ENCODE measurements at regions not wholly inside any gene's neighbourhood (a gene's known extent, or its start where the extent isn't known, plus 50 kb on each side); places are given as distances from the start of the nearest gene placed in this dataset.
"Not testable (repeated sequence)": the region's sequence is repeated elsewhere in the genome, so short reads cannot be mapped to it uniquely, and the experiment has no call there.

- not testable (repeated sequence) for DNase-seq (ENCODE audit: low spot score)
Observed at GRCh38 chr15:20306497-20307106, 235.0 kb downstream of the GOLGA6L6 start.

GRCh38 chr15:20305912-20306311, 235.7 kb downstream of the GOLGA6L6 start:
- not testable (repeated sequence) for DNase-seq (ENCODE audit: low spot score)

- not testable (repeated sequence) for DNase-seq (ENCODE audit: low spot score)
Observed at GRCh38 chr15:20305015-20305465, 236.6 kb downstream of the GOLGA6L6 start.

GRCh38 chr15:20304282-20305014, 237.2 kb downstream of the GOLGA6L6 start:
- not testable (repeated sequence) for DNase-seq (ENCODE audit: low spot score)

- not testable (repeated sequence) for DNase-seq (ENCODE audit: low spot score)
Observed at GRCh38 chr15:20303248-20304171, 238.1 kb downstream of the GOLGA6L6 start.

- DNase-seq (ENCODE audit: low spot score) = not testable (repeated sequence)
Observed at GRCh38 chr15:20302141-20303069, 239.2 kb downstream of the GOLGA6L6 start.

GRCh38 chr15:20301471-20302081, 240.0 kb downstream of the GOLGA6L6 start:
- DNase-seq (ENCODE audit: low spot score) = not testable (repeated sequence)

GRCh38 chr15:20301041-20301390, 240.6 kb downstream of the GOLGA6L6 start:
- not testable (repeated sequence) for DNase-seq (ENCODE audit: low spot score)

- not testable (repeated sequence) for DNase-seq (ENCODE audit: low spot score)
Observed at GRCh38 chr15:20300351-20301040, 241.1 kb downstream of the GOLGA6L6 start.

- not testable (repeated sequence) for DNase-seq (ENCODE audit: low spot score)
Observed at GRCh38 chr15:20297603-20298123, 243.9 kb downstream of the GOLGA6L6 start.

GRCh38 chr15:20296261-20296660, 245.3 kb downstream of the GOLGA6L6 start:
- not testable (repeated sequence) for DNase-seq (ENCODE audit: low spot score)

- peak; percentile 4 for DNase-seq (ENCODE audit: low spot score)
Observed at GRCh38 chr15:20295238-20295811, 246.3 kb downstream of the GOLGA6L6 start.

- DNase-seq (ENCODE audit: low spot score) = no peak
Observed at GRCh38 chr15:20294651-20295237, 246.9 kb downstream of the GOLGA6L6 start.

- DNase-seq (ENCODE audit: low spot score) = not testable (repeated sequence)
Observed at GRCh38 chr15:20292422-20293005, 249.1 kb downstream of the GOLGA6L6 start.

GRCh38 chr15:20291616-20292015, 250.0 kb downstream of the GOLGA6L6 start:
- DNase-seq (ENCODE audit: low spot score) = not testable (repeated sequence)

GRCh38 chr15:20290606-20291005, 251.0 kb downstream of the GOLGA6L6 start:
- DNase-seq (ENCODE audit: low spot score) = not testable (repeated sequence)

- not testable (repeated sequence) for DNase-seq (ENCODE audit: low spot score)
Observed at GRCh38 chr15:20289538-20290103, 252.0 kb downstream of the GOLGA6L6 start.

- DNase-seq (ENCODE audit: low spot score) = not testable (repeated sequence)
Observed at GRCh38 chr15:20288800-20289537, 252.6 kb downstream of the GOLGA6L6 start.
